Sigmoid colon (tissue), 4 donors: ENCODE measurements at regions not wholly inside any gene's neighbourhood (a gene's known extent, or its start where the extent isn't known, plus 50 kb on each side); places are given as distances from the start of the nearest gene placed in this dataset.
"Not testable (repeated sequence)": the region's sequence is repeated elsewhere in the genome, so short reads cannot be mapped to it uniquely, and the experiment has no call there.

Experiments used
- CTCF ChIP-seq, 4 experiments: fragments of 450-650 bp in 3 of 4; fragments of 200-600 bp in 1 of 4; IDR thresholded peaks; one replicate each; pipeline ENCODE4 v1.5.1; 2016 to 2019; ENCODE audit warnings: antibody characterized with exemption in 4 of 4, mild to moderate bottlenecking in 3 of 4, moderate library complexity in 2 of 4
- POLR2A ChIP-seq, 2 donors: fragments of 450-650 bp; IDR thresholded peaks; one replicate each; pipeline ENCODE4 v1.6.1; 2016; ENCODE audit warnings: antibody characterized with exemption in 2 of 2, mild to moderate bottlenecking in 2 of 2, moderate library complexity in 2 of 2
- POLR2AphosphoS5 ChIP-seq, 4 donors: sonication (generic); formaldehyde crosslinking; IDR thresholded peaks; one replicate each; pipeline ENCODE4 v1.6.1; 2017; ENCODE audit warnings: antibody characterized with exemption in 4 of 4

DNA sequence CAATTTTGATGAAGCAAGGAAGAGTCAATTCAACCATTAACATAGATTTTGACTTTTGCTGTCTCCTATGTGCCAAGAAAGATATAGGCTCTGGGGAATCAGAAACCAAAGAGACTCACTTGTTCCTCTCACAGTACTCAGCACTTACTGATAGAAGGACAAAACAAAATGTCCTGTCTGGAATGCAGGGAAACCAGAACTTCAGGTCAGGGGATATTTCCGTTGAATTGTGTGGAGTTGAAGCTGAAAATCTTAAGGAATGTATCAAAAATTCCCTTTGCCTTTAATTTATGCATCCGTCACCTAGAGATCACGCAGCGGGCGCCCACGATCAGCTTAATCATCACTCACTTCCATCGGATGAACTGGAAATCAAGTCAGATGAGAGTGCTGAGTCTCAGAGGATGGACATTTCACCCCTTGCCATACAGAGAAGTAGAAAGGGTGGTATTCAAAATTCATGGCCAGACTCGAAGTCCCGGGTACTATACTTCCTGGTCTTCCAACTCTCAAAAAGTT is 63.2 kb upstream of the ALDH3B2 start:
- TF ChIP-seq CTCF, POLR2AphosphoS5, POLR2A (IDR thresholded peaks at IDR 0.05): not testable (repeated sequence)
